Gastrocnemius medialis (tissue), 4 donors: ENCODE measurements at regions not wholly inside any gene's neighbourhood (a gene's known extent, or its start where the extent isn't known, plus 50 kb on each side); places are given as distances from the start of the nearest gene placed in this dataset.

Experiments
- CTCF ChIP-seq, 5 experiments: fragments of 450-650 bp in 3 of 5; fragments of 200-600 bp in 2 of 5; sonication (generic) in 2 of 5; IDR thresholded peaks in 4 of 5; conservative IDR thresholded peaks in 1 of 5; 1 replicate in 4 of 5; 2 replicates in 1 of 5; pipeline ENCODE4 v1.5.1; 2016 to 2019; ENCODE audit warnings: antibody characterized with exemption in 5 of 5, mild to moderate bottlenecking in 3 of 5, moderate library complexity in 3 of 5
- POLR2A ChIP-seq, 2 donors: fragments of 450-650 bp; IDR thresholded peaks; one replicate each; pipeline ENCODE4 v1.6.1; 2017; ENCODE audit warnings: antibody characterized with exemption in 2 of 2, mild to moderate bottlenecking in 2 of 2, moderate library complexity in 2 of 2

DNA sequence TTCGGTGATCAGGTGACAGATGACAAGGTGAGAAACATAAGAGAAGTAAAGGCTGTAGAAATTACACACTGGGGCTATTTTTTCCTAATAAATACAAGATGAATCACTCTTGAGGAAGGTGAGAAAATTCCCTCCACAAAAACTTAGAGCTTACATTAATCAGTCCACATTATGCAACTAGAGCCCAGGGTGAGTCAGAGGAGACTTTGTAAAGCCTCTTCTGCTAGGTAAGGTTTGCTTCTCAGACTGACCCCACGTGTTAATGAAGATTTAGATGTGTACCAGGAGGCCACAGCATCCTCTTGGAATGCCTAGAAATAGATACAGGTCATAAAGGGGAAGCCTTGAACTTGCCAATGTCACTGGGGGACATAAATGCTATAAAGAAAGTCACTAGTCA, 396.0 kb upstream of the SMIM31 start:
- TF ChIP-seq CTCF (IDR thresholded peaks at IDR 0.05 in 4 of 5, conservative IDR thresholded peaks at IDR 0.05 in 1 of 5): no peak
- no peak for TF ChIP-seq POLR2A (IDR thresholded peaks at IDR 0.05)
